HepG2 (cell line): ENCODE measurements at regions not wholly inside any gene's neighbourhood (a gene's known extent, or its start where the extent isn't known, plus 50 kb on each side); places are given as distances from the start of the nearest gene placed in this dataset.

Experiments used
- CHD4 ChIP-seq: fragments of 200-600 bp; sonication (generic); IDR thresholded peaks from 2 replicates; pipeline ENCODE4 v1.7.0; 2017; ENCODE audit warnings: mild to moderate bottlenecking, low read length, borderline replicate concordance
- CSRNP2 ChIP-seq: sonication (generic); formaldehyde crosslinking; conservative IDR thresholded peaks from 2 replicates; pipeline ENCODE4 v1.8.0; 2022; ENCODE audit warnings: low read depth, missing genetic modification reagents
- FOXO1 ChIP-seq: sonication (generic); formaldehyde crosslinking; IDR thresholded peaks from 2 replicates; pipeline ENCODE4 v1.4.0; 2020; ENCODE audit warnings: missing genetic modification reagents
- GABPB1 ChIP-seq: IDR thresholded peaks from 2 replicates; pipeline ENCODE4 v1.6.1; 2016; ENCODE audit warnings: mild to moderate bottlenecking, missing genetic modification reagents, moderate library complexity, missing compliant biosample characterization
- NCOA2 ChIP-seq: sonication (generic); formaldehyde crosslinking; IDR thresholded peaks from 2 replicates; pipeline ENCODE4 v1.8.0; 2022; ENCODE audit warnings: inconsistent platforms
- NR0B2 ChIP-seq: sonication (generic); formaldehyde crosslinking; IDR thresholded peaks from 2 replicates; pipeline ENCODE4 v1.4.0; 2020; ENCODE audit warnings: mild to moderate bottlenecking, missing genetic modification reagents
- SETDB1 ChIP-seq: sonication (generic); formaldehyde crosslinking; IDR thresholded peaks from 2 replicates; pipeline ENCODE4 v1.5.1; 2020; ENCODE audit warnings: missing genetic modification reagents, mild to moderate bottlenecking, borderline replicate concordance
- SIX4 ChIP-seq: sonication (generic); formaldehyde crosslinking; IDR thresholded peaks from 2 replicates; pipeline ENCODE4 v1.4.0; 2020; ENCODE audit warnings: missing genetic modification reagents
- SMC3 ChIP-seq: IDR thresholded peaks from 2 replicates; pipeline ENCODE4 v1.6.1; 2011; ENCODE audit warnings: low read length, improper control_type of control experiment
- ZFAT ChIP-seq: sonication (generic); formaldehyde crosslinking; conservative IDR thresholded peaks from 2 replicates; pipeline ENCODE4 v1.8.1; 2023; ENCODE audit warnings: missing genetic modification reagents, inconsistent platforms
- ZFP41 ChIP-seq: sonication (generic); formaldehyde crosslinking; IDR thresholded peaks from 2 replicates; pipeline ENCODE4 v1.4.0; 2020; ENCODE audit warnings: mild to moderate bottlenecking, missing genetic modification reagents, borderline replicate concordance
- ZNF160 ChIP-seq: sonication (generic); formaldehyde crosslinking; IDR thresholded peaks from 2 replicates; pipeline ENCODE4 v1.8.0; 2022; ENCODE audit warnings: mild to moderate bottlenecking, inconsistent platforms, missing genetic modification reagents
- ZNF276 ChIP-seq: sonication (generic); formaldehyde crosslinking; IDR thresholded peaks from 2 replicates; pipeline ENCODE4 v1.4.0; 2020; ENCODE audit warnings: mild to moderate bottlenecking, low read depth, missing genetic modification reagents
- ZNF30 ChIP-seq: sonication (generic); formaldehyde crosslinking; IDR thresholded peaks from 2 replicates; pipeline ENCODE4 v1.5.0; 2020; ENCODE audit warnings: mild to moderate bottlenecking, missing genetic modification reagents
- ZNF451 ChIP-seq: sonication (generic); formaldehyde crosslinking; IDR thresholded peaks from 2 replicates; pipeline ENCODE4 v1.5.0; 2020; ENCODE audit warnings: mild to moderate bottlenecking, missing genetic modification reagents
- ZNF546 ChIP-seq: sonication (generic); formaldehyde crosslinking; conservative IDR thresholded peaks from 2 replicates; pipeline ENCODE4 v1.8.1; 2023; ENCODE audit warnings: mild to moderate bottlenecking, missing genetic modification reagents
- ZNF547 ChIP-seq: sonication (generic); formaldehyde crosslinking; IDR thresholded peaks from 2 replicates; pipeline ENCODE4 v1.5.1; 2020; ENCODE audit warnings: mild to moderate bottlenecking, missing genetic modification reagents
- ZNF660 ChIP-seq: sonication (generic); formaldehyde crosslinking; IDR thresholded peaks from 2 replicates; pipeline ENCODE4 v1.5.1; 2020; ENCODE audit warnings: mild to moderate bottlenecking, low read depth, missing genetic modification reagents, borderline replicate concordance
- ZNF776 ChIP-seq: sonication (generic); formaldehyde crosslinking; IDR thresholded peaks from 2 replicates; pipeline ENCODE4 v1.4.0; 2020; ENCODE audit warnings: mild to moderate bottlenecking, missing genetic modification reagents
- TF ChIP-seq, protein P1 (sequence below): sonication (generic); formaldehyde crosslinking; IDR thresholded peaks from 2 replicates; pipeline ENCODE4 v1.4.0; 2020; ENCODE audit warnings: mild to moderate bottlenecking, missing genetic modification reagents
- TF ChIP-seq, protein P2 (sequence below): sonication (generic); formaldehyde crosslinking; IDR thresholded peaks from 2 replicates; pipeline ENCODE4 v1.4.0; 2020; ENCODE audit warnings: missing genetic modification reagents

DNA sequence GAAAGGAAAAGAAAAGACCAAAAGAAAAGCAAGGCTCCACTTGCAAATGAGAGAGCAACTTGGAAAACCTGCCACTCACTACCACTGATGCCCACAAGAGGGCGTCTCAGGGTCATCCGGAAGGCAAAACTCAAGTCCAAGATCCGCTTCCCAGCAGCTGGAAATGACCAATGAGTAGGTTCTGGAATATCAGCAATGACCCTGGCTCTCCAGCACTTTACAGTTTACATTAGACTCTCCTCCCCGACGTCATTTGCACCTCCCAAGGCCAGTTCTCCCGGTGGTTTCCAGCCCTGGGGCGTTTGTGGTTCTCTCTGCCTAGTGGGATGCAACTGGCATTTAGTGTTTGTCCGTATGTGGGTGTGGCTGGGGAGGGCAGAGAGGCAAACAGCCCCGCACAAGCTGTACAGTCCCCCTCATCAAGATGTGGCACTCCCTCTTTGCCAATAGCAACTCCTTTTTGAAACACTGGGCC lies 193.8 kb upstream of the ZNF618 start (continued):
- TF ChIP-seq CSRNP2 (CRISPR knock-in tag) (no peak), ZNF276 (CRISPR knock-in tag) (no peak), NR0B2 (CRISPR knock-in tag) (no peak), ZNF547 (no peak), SMC3 (peak; percentile 79), ZNF660 (CRISPR knock-in tag) (no peak), ZNF776 (CRISPR knock-in tag) (no peak), GABPB1 (peak; percentile 44; the same call in 1 of the 2 replicates), SIX4 (CRISPR knock-in tag) (no peak), ZFAT (CRISPR knock-in tag) (no peak), ZNF160 (no peak), NCOA2 (peak; percentile 49; the same call in 1 of the 2 replicates), ZNF30 (CRISPR knock-in tag) (no peak), ZFP41 (CRISPR knock-in tag) (no peak), ZNF451 (CRISPR knock-in tag) (no peak), ZNF546 (CRISPR knock-in tag) (no peak), CHD4 (no peak), SETDB1 (no peak), FOXO1 (CRISPR knock-in tag) (no peak)
- TF ChIP-seq, protein P1, sequence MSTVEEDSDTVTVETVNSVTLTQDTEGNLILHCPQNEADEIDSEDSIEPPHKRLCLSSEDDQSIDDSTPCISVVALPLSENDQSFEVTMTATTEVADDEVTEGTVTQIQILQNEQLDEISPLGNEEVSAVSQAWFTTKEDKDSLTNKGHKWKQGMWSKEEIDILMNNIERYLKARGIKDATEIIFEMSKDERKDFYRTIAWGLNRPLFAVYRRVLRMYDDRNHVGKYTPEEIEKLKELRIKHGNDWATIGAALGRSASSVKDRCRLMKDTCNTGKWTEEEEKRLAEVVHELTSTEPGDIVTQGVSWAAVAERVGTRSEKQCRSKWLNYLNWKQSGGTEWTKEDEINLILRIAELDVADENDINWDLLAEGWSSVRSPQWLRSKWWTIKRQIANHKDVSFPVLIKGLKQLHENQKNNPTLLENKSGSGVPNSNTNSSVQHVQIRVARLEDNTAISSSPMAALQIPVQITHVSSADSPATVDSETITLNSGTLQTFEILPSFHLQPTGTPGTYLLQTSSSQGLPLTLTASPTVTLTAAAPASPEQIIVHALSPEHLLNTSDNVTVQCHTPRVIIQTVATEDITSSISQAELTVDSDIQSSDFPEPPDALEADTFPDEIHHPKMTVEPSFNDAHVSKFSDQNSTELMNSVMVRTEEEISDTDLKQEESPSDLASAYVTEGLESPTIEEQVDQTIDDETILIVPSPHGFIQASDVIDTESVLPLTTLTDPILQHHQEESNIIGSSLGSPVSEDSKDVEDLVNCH: no peak
- TF ChIP-seq, protein P2, sequence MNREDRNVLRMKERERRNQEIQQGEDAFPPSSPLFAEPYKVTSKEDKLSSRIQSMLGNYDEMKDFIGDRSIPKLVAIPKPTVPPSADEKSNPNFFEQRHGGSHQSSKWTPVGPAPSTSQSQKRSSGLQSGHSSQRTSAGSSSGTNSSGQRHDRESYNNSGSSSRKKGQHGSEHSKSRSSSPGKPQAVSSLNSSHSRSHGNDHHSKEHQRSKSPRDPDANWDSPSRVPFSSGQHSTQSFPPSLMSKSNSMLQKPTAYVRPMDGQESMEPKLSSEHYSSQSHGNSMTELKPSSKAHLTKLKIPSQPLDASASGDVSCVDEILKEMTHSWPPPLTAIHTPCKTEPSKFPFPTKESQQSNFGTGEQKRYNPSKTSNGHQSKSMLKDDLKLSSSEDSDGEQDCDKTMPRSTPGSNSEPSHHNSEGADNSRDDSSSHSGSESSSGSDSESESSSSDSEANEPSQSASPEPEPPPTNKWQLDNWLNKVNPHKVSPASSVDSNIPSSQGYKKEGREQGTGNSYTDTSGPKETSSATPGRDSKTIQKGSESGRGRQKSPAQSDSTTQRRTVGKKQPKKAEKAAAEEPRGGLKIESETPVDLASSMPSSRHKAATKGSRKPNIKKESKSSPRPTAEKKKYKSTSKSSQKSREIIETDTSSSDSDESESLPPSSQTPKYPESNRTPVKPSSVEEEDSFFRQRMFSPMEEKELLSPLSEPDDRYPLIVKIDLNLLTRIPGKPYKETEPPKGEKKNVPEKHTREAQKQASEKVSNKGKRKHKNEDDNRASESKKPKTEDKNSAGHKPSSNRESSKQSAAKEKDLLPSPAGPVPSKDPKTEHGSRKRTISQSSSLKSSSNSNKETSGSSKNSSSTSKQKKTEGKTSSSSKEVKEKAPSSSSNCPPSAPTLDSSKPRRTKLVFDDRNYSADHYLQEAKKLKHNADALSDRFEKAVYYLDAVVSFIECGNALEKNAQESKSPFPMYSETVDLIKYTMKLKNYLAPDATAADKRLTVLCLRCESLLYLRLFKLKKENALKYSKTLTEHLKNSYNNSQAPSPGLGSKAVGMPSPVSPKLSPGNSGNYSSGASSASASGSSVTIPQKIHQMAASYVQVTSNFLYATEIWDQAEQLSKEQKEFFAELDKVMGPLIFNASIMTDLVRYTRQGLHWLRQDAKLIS (CRISPR knock-in tag): no peak
